Right lobe of liver (tissue), 4 donors: ENCODE measurements at regions not wholly inside any gene's neighbourhood (a gene's known extent, or its start where the extent isn't known, plus 50 kb on each side); places are given as distances from the start of the nearest gene placed in this dataset.

Source experiments
- CTCF ChIP-seq, 4 donors: fragments of 200-600 bp in 3 of 4; fragments of 450-650 bp in 1 of 4; IDR thresholded peaks; one replicate each; pipeline versions ENCODE4 v1.5.1 to v1.8.0; 2016 to 2022; ENCODE audit warnings: antibody characterized with exemption in 4 of 4, mild to moderate bottlenecking in 2 of 4
- POLR2A ChIP-seq: fragments of 450-650 bp; IDR thresholded peaks from one replicate; pipeline ENCODE4 v1.6.1; 2017; ENCODE audit warnings: antibody characterized with exemption, mild to moderate bottlenecking
- donor health status: DM: no; HTN: no; CAD: no.
- donor health status: DM: no; HTN: no; CAD: no.
- donor health status: DM: no; HTN: yes; CAD: no.

- TF ChIP-seq CTCF (IDR thresholded peaks at IDR 0.05) (no peak), POLR2A (no peak)
Measured at GRCh38 chr10:37667736-37668135, 189.7 kb downstream of the ZNF248 start.
